Lower lobe of right lung (tissue), 2 donors: ENCODE measurements at regions not wholly inside any gene's neighbourhood (a gene's known extent, or its start where the extent isn't known, plus 50 kb on each side); places are given as distances from the start of the nearest gene placed in this dataset.

ENCODE experiments used
- ATAC-seq, 2 donors: fragments of 200-7000 bp; cut with Tn5 transposase; one replicate each; pipeline ENCODE4 v1.9.1; 2020 to 2022; ENCODE audit warnings: mild to moderate bottlenecking in 2 of 2, moderate library complexity in 2 of 2
- DNase-seq: peaks from one replicate; pipeline ENCODE4 v3.0.0-alpha.2; 2020
- H3K27ac ChIP-seq: fragments of 200-600 bp; one replicate; pipeline ENCODE4 v1.8.0; 2022
- H3K27me3 ChIP-seq: fragments of 200-600 bp; one replicate; pipeline ENCODE4 v1.8.0; 2022; ENCODE audit warnings: low read depth
- H3K36me3 ChIP-seq: fragments of 200-600 bp; one replicate; pipeline ENCODE4 v1.8.0; 2022; ENCODE audit warnings: mild to moderate bottlenecking
- H3K4me1 ChIP-seq: fragments of 200-600 bp; one replicate; pipeline ENCODE4 v1.8.0; 2022
- H3K4me3 ChIP-seq: fragments of 200-600 bp; one replicate; pipeline ENCODE4 v1.8.0; 2022; ENCODE audit warnings: mild to moderate bottlenecking
- H3K9me3 ChIP-seq: fragments of 200-600 bp; one replicate; pipeline ENCODE4 v1.8.0; 2022
- CTCF ChIP-seq: fragments of 200-600 bp; IDR thresholded peaks from one replicate; pipeline ENCODE4 v1.8.0; 2022; ENCODE audit warnings: antibody characterized with exemption, mild to moderate bottlenecking
- intact Hi-C: fragments of 100-400 bp; cut with DNase I; formaldehyde crosslinking; loops from one replicate; pipeline ENCODE4 v1.11.0; 2022
- donor health status: DM: no; HTN: yes; CAD: no; lungs with severe emphysema.

DNA sequence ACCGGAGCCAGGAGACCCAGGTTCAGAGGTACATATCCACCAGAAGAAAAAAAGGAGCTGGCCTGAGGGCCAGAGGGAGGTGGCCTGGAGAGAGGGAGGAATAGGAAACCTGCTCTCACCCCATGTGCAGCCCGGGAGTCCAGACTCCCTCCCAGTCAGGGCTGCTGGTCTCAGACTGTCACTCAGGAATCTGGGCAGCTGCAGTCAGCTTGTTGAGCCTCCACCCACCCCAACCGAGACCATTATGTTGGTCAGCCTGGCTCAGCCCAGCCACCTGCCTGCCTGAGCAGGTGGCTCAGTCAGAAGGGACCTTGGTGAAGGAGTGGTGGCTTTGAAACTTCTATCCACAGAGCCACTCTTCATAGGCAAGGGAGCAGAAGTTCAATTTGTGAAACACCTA lies 53.3 kb upstream of the EPB41L1 start:
- ATAC-seq = peak in 1 of 2 donors; percentile 5
- no peak for DNase-seq
- intact Hi-C loops = no loop called here

DNA sequence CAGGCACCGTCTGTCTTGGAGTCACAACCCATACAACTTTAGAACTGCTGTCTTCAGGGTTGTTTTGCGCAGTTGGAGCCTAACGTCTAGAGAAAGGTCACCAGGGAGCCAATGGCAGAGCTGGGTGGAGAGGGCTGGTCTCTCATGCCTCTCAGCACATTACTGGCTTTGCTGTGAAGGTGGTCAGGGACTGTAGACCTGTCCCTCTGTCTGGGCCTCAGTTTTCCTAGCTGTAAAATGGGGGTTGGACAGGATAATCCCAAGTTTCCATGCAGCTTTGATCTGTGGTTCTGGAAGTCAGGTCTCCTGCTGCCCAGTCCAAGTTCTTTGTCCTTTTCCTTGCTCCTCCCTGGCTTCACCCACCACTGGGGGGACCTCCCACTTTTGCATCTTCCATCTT lies 52.2 kb upstream of the EPB41L1 start:
- no peak overlapping the region for H3K27ac ChIP-seq

More for the DNA sequence above, 53.3 kb upstream of the EPB41L1 start:
- peaks cover 76% of the 10 kb centered on the region for H3K4me1 ChIP-seq
- no peak for TF ChIP-seq CTCF
- H3K9me3 ChIP-seq = no peaks in the 10 kb centered on the region
- H3K27ac ChIP-seq = peak overlapping the region; percentile 2
- H3K36me3 ChIP-seq = no peaks in the 10 kb centered on the region
- H3K27me3 ChIP-seq = no peaks in the 10 kb centered on the region
- H3K4me3 ChIP-seq = no peak overlapping the region

GRCh38 chr20:36102809-36103596 lies 51.5 kb upstream of the EPB41L1 start:
- intact Hi-C loops = no loop called here
- Histone ChIP-seq H3K27ac (no peak overlapping the region), H3K27me3 (no peaks in the 10 kb centered on the region), H3K9me3 (no peaks in the 10 kb centered on the region), H3K4me3 (no peak overlapping the region), H3K4me1 (peaks cover 65% of the 10 kb centered on the region), H3K36me3 (no peaks in the 10 kb centered on the region)
- TF ChIP-seq CTCF = no peak
- ATAC-seq (peak; percentile 32 to 36), DNase-seq (no peak)

More for the DNA sequence above, 52.2 kb upstream of the EPB41L1 start:
- H3K4me3 ChIP-seq = no peak overlapping the region
- no peaks in the 10 kb centered on the region for H3K9me3 ChIP-seq
- no peak for ATAC-seq
- H3K36me3 ChIP-seq = no peaks in the 10 kb centered on the region
- peaks cover 72% of the 10 kb centered on the region for H3K4me1 ChIP-seq
- TF ChIP-seq CTCF = no peak
- H3K27me3 ChIP-seq = no peaks in the 10 kb centered on the region
- DNase-seq = no peak
- intact Hi-C loops = no loop called here

GRCh38 chr20:36104244-36104643 lies 50.3 kb upstream of the EPB41L1 start:
- H3K27me3 ChIP-seq = no peaks in the 10 kb centered on the region
- no peaks in the 10 kb centered on the region for H3K36me3 ChIP-seq
- H3K4me1 ChIP-seq = peaks cover 53% of the 10 kb centered on the region
- no peak overlapping the region for H3K27ac ChIP-seq
- DNase-seq (no peak), ATAC-seq (no peak)
- H3K4me3 ChIP-seq = no peak overlapping the region
- TF ChIP-seq CTCF = no peak
- intact Hi-C loops = no loop called here
- H3K9me3 ChIP-seq = no peaks in the 10 kb centered on the region
